RWPE2 (cell line): ENCODE measurements at regions not wholly inside any gene's neighbourhood (a gene's known extent, or its start where the extent isn't known, plus 50 kb on each side); places are given as distances from the start of the nearest gene placed in this dataset.
"Not testable (repeated sequence)": the region's sequence is repeated elsewhere in the genome, so short reads cannot be mapped to it uniquely, and the experiment has no call there.

ENCODE experiments used
- ATAC-seq: fragments of 200-7000 bp; cut with Tn5 transposase; 3 replicates; pipeline ENCODE4 v1.9.1; 2021; ENCODE audit warnings: low read depth
- DNase-seq: peaks from one replicate; pipeline ENCODE4 v3.0.0-alpha.2; 2020; ENCODE audit warnings: low spot score
- H3K27ac ChIP-seq: fragments of 450-650 bp; 2 replicates; pipeline ENCODE4 v1.5.1; 2017; ENCODE audit warnings: mild to moderate bottlenecking; ENCODE audit not compliant: poor library complexity, severe bottlenecking
- H3K27me3 ChIP-seq: fragments of 250-450 bp; sonication (Bioruptor Pico); 2 replicates; pipeline ENCODE4 v1.5.1; 2021; ENCODE audit warnings: mild to moderate bottlenecking, moderate library complexity; ENCODE audit not compliant: insufficient read depth, poor library complexity, severe bottlenecking
- H3K36me3 ChIP-seq: fragments of 250-450 bp; sonication (Bioruptor Pico); 2 replicates; pipeline ENCODE4 v1.5.1; 2020; ENCODE audit warnings: low read depth, mild to moderate bottlenecking, moderate library complexity
- H3K4me1 ChIP-seq: fragments of 250-450 bp; sonication (Bioruptor Pico); 2 replicates; pipeline ENCODE4 v1.5.1; 2021; ENCODE audit warnings: mild to moderate bottlenecking, moderate library complexity; ENCODE audit not compliant: insufficient read depth, poor library complexity, severe bottlenecking
- H3K4me3 ChIP-seq: fragments of 250-450 bp; sonication (Bioruptor Pico); 2 replicates; pipeline ENCODE4 v1.5.1; 2021; ENCODE audit warnings: mild to moderate bottlenecking, moderate library complexity; ENCODE audit not compliant: severe bottlenecking
- H3K9me3 ChIP-seq: fragments of 250-450 bp; sonication (Bioruptor Pico); 2 replicates; pipeline ENCODE4 v1.5.1; 2021; ENCODE audit warnings: mild to moderate bottlenecking, moderate library complexity; ENCODE audit not compliant: severe bottlenecking
- CTCF ChIP-seq: fragments of 450-650 bp; IDR thresholded peaks from one replicate; pipeline ENCODE4 v1.5.1; 2017; ENCODE audit warnings: mild to moderate bottlenecking, moderate library complexity; ENCODE audit not compliant: poor library complexity, severe bottlenecking

DNA sequence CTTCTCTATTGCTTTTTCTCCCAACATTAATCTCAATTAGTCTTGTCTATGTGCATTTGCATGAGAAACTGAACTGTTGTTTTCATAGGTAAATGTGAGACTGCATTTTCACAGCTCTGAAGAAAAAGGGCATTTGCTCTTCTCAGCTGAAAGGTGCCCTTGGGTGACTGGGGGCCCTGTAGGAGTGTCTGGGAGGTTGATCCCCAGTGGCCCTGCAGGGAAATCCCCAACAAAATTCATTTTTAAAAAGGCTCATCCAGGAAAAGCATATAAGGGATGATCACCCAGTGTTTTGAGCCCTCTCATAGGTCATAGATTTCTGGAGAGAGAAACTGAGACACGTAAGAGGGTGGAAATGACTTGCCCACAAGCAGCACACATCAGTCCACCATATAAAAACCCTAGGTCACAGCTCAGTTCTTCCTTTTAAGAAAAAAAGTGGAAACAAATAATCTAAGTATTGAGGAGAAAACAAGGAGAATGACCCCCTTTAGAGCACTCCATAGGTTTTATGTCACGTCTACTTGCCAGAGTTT, 190.3 kb upstream of the AHR start:
- no peak for ATAC-seq
- Histone ChIP-seq H3K4me3 (no peak overlapping the region), H3K4me1 (peaks cover 12% of the 10 kb centered on the region), H3K27ac (no peak overlapping the region), H3K9me3 (no peaks in the 10 kb centered on the region), H3K27me3 (no peaks in the 10 kb centered on the region), H3K36me3 (no peaks in the 10 kb centered on the region)
- no peak for TF ChIP-seq CTCF
- no peak for DNase-seq

DNA sequence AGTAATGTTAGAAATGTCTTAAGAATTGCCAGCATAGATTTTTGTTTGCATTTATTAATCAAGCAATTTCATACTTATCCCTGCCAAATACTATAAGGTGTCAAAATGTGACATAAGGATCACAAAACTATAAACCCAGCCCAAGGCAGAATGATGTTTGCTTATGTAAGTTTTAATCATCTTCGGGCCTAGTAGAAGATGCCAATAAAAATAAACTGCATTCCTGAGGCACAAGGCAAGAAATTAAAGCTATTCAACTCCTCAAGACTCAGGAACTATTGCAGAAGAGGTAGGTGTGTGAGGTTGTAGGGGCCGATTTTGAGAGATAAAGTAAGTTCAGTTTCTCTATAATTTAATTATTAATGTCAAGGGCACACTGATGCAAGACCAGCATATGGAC, 189.4 kb upstream of the AHR start:
- Histone ChIP-seq H3K27me3 (no peaks in the 10 kb centered on the region), H3K9me3 (no peaks in the 10 kb centered on the region), H3K4me1 (peaks cover 12% of the 10 kb centered on the region), H3K36me3 (no peaks in the 10 kb centered on the region), H3K4me3 (no peak overlapping the region), H3K27ac (no peak overlapping the region)
- ATAC-seq, result peak; percentile 77
- no peak for TF ChIP-seq CTCF
- DNase-seq, result no peak

- not testable (repeated sequence) for H3K9me3 ChIP-seq
These were observed 184.7 kb upstream of the AHR start for GRCh38 chr7:17113770-17114169.

DNA sequence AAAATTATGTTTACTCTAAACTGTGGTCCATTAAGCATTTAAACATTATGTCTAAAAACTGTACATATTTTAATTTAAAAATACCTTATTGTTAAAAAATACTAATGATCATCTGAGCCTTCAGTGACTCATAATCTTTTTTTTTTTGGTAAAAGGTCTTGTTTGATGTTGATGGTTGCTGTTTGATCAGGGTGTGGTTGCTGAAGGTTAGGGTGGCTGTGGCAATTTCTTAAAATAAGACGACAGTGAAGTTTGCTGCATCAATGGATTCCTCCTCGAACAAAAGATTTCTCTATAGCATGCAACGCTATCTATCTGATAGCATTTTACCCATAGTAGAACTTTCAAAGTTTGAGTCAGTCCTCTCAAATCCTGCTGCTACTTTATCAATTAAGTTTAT, 180.0 kb upstream of the AHR start:
- no peak for DNase-seq
- Histone ChIP-seq H3K9me3 (no peaks in the 10 kb centered on the region), H3K36me3 (no peaks in the 10 kb centered on the region), H3K27me3 (no peaks in the 10 kb centered on the region), H3K4me1 (peaks cover 21% of the 10 kb centered on the region), H3K27ac (no peak overlapping the region), H3K4me3 (no peak overlapping the region)
- TF ChIP-seq CTCF, result no peak
- ATAC-seq, result no peak

More at GRCh38 chr7:17113770-17114169, 184.7 kb upstream of the AHR start:
- H3K4me1 ChIP-seq, result peaks cover 18% of the 10 kb centered on the region
- not testable (repeated sequence) for ATAC-seq, DNase-seq, H3K27me3 ChIP-seq, H3K4me3 ChIP-seq, H3K27ac ChIP-seq, H3K36me3 ChIP-seq

GRCh38 chr7:17120756-17121155, 177.7 kb upstream of the AHR start:
- no peak for TF ChIP-seq CTCF
- H3K36me3 ChIP-seq, result no peaks in the 10 kb centered on the region

More at GRCh38 chr7:17120756-17121155, 177.7 kb upstream of the AHR start:
- DNase-seq (no peak), ATAC-seq (no peak)
- H3K27ac ChIP-seq, result no peak overlapping the region
- H3K4me3 ChIP-seq, result no peak overlapping the region
- no peaks in the 10 kb centered on the region for H3K9me3 ChIP-seq
- no peaks in the 10 kb centered on the region for H3K27me3 ChIP-seq
- H3K4me1 ChIP-seq, result peaks cover 25% of the 10 kb centered on the region
